ENCODE measurements at regions not wholly inside any gene's neighbourhood (a gene's known extent, or its start where the extent isn't known, plus 50 kb on each side); places are given as distances from the start of the nearest gene placed in this dataset.

DNA sequence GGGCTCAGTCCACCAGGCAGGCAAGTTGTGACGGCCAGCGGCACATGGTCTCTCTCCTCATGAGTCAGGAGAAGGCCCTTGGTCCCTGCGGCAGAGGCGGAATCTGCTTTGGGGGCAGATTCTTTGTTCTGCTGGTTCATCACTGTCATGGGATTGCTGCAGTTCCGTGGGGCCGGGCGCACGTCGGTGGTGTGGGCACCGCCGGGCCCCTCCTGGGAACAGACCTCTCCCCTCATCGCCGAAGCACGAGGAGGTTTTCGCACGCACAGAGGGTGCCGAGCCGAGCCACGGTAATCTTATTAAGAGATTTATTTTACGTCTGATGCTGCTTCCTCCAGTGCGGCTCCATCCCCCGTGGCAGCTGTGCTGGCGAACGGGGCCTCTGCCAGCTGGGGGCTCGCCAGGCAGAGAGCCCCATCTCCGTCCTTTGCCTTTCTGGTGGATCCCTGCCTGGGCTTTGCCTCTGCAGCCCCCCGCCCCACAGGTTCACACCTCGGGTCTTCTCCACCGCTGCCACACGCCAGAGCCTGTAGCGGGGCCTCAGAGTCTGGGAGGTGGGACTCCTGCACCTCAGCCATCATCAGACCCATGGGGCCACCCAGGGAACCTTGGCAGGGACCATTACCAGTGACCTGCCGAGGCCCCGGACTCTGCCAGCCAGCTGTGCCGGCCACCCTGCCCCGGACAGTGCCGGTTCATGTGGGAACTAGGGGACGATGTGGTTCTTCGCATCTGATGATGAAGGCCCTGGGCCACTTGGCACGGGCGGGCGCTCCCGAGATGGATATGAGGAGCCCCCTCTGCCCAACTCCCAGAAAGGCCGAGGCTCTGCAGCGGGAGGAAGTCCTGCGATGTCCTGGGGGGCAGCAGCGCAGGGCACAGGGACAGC is 86.7 kb upstream of the NKX1-1 start:
- no peak overlapping the region for H3K4me3 ChIP-seq (ENCODE audit: low read depth, low read length)
- in situ Hi-C loops (cut with HindIII; ENCODE audit: low sequenced_read_pairs): no loop called here
- TF ChIP-seq, protein P1, sequence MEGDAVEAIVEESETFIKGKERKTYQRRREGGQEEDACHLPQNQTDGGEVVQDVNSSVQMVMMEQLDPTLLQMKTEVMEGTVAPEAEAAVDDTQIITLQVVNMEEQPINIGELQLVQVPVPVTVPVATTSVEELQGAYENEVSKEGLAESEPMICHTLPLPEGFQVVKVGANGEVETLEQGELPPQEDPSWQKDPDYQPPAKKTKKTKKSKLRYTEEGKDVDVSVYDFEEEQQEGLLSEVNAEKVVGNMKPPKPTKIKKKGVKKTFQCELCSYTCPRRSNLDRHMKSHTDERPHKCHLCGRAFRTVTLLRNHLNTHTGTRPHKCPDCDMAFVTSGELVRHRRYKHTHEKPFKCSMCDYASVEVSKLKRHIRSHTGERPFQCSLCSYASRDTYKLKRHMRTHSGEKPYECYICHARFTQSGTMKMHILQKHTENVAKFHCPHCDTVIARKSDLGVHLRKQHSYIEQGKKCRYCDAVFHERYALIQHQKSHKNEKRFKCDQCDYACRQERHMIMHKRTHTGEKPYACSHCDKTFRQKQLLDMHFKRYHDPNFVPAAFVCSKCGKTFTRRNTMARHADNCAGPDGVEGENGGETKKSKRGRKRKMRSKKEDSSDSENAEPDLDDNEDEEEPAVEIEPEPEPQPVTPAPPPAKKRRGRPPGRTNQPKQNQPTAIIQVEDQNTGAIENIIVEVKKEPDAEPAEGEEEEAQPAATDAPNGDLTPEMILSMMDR (IDR thresholded peaks at IDR 0.05; ENCODE audit: low read depth, low read length): no peak
- DNase-seq (ENCODE audit: low read depth, low spot score): no peak

DNA sequence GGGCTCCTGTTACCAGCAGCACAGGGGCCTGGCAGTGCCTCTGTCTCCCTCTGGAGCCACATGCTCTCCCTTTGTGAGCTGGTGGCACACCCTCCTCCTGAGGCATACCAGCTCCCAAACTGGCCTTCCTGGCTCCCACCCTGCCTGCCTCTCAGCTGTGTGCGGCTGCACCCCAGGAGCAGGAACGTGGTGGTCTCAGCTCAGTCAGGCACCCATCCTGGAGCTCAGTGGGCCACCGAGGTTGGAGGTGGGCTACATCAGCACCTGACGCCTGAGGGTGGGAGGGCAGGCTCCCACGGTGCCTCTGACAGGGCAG is 85.9 kb upstream of the NKX1-1 start:
- H3K4me3 ChIP-seq (ENCODE audit: low read depth, low read length): no peak overlapping the region
- no peak for DNase-seq (ENCODE audit: low read depth, low spot score)
- TF ChIP-seq, protein P1 (IDR thresholded peaks at IDR 0.05; ENCODE audit: low read depth, low read length): no peak
- in situ Hi-C loops (cut with HindIII; ENCODE audit: low sequenced_read_pairs): no loop called here

DNA sequence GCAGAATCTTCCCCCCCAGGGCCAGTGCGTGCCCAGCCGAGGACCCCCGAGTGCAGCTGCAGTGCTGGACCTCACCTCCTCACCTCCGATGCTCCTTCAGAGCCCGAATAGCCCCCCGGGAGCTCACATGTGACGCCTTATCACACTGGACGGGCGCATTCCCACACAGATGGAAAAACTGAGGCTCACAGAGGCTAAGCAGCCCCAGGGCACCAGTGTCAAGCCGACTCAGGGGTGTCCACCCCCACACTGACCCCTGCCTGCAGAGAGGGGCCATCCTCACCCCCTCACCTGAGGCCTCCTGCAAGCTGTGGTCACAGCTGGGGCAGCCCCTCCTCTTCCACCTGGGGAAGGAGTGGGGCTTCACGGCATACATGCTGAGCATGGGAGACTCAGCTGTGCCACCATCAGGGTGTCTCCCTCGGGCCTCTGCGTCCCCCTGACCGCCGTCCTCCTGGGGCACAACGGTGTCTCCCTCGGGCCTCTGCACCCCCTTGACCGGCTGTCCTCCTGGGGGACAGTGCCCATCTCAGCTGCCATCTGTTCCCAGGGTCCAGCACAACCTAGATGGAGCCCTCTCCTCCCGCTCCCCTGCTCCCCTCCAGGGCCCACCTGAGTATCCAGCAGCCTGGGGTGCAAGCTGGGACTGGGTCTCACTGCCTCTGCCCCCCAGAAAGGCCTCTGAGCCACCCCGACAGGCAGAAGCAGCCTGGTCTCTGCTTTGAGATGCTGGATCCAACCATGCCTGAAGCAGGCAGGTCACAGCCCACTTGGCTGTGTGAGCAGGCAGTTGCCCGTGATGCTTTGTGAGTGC is 85.3 kb upstream of the NKX1-1 start:
- in situ Hi-C loops (cut with HindIII; ENCODE audit: low sequenced_read_pairs): no loop called here
- TF ChIP-seq, protein P1 (IDR thresholded peaks at IDR 0.05; ENCODE audit: low read depth, low read length): no peak
- no peak overlapping the region for H3K4me3 ChIP-seq (ENCODE audit: low read depth, low read length)

DNA sequence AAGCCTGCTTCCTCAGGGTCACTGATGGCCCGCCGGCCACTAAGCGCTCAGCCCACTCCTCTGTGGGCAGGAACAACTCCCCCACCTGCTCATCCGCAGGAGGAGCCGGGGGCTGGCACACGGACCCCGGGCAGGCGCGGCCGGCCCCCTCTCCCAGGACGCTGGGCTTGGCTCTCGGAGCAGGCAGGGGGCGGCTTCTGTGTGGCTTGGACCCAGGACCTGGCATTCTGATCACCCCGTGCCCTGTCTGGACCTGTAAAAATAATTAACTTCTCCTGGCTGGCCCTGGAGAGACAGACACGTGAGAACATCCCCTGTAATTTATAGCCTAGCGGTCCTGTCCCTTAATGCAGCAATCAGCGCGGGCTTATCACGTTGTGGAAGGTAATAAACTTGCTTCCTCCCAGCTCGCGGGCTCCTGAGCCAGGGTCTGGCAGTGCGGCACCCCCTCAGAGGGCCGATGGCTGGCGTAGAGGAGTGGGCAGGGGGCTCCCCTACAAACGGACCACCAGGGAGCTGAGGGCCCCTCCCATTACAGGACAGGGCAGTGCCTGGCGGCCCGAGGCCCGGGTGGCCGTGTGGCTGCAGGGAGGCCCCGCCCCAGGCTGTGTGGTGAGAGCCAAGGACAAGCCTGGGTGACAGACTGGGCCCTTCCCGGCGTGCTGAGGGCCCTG is 84.5 kb upstream of the NKX1-1 start:
- in situ Hi-C loops (cut with HindIII; ENCODE audit: low sequenced_read_pairs): no loop called here
- DNase-seq (ENCODE audit: low read depth, low spot score): no peak
- no peak overlapping the region for H3K4me3 ChIP-seq (ENCODE audit: low read depth, low read length)
- TF ChIP-seq, protein P1 (IDR thresholded peaks at IDR 0.05; ENCODE audit: low read depth, low read length): no peak

More for the DNA sequence above, 85.3 kb upstream of the NKX1-1 start:
- no peak for DNase-seq (ENCODE audit: low read depth, low spot score)

DNA sequence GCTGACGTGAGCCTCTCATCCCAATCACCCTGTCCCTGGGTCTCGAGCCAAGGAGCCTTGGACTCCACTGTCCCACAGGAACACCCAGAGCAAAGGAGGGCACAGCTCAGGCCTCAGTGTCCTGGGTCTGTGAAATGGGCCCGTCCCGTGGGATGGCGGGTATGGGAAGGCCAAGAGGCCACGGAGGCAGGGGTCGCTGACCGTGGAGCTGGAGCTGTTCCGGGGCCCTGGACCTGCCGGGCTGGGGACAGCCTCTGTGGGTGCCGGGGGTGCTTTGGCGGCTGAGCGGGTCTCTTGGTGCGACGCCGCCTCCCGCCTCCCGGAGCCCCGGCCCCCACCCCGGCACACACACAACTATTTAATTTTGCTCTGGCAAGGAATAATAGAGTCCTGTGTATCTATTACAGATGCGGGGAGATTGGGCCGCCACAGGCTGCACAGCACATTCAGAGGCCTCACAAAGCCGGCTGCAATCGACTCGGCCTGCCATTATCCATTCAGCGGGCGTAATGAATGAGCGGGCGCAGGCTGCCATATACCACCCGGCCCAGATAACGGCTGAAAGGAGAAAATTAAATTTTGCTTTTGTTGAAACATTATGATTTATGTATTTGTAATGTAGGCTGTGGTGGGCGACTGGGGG is 83.9 kb upstream of the NKX1-1 start:
- TF ChIP-seq, protein P1 (IDR thresholded peaks at IDR 0.05; ENCODE audit: low read depth, low read length): no peak
- in situ Hi-C loops (cut with HindIII; ENCODE audit: low sequenced_read_pairs): no loop called here
- H3K4me3 ChIP-seq (ENCODE audit: low read depth, low read length): no peak overlapping the region
- no peak for DNase-seq (ENCODE audit: low read depth, low spot score)

DNA sequence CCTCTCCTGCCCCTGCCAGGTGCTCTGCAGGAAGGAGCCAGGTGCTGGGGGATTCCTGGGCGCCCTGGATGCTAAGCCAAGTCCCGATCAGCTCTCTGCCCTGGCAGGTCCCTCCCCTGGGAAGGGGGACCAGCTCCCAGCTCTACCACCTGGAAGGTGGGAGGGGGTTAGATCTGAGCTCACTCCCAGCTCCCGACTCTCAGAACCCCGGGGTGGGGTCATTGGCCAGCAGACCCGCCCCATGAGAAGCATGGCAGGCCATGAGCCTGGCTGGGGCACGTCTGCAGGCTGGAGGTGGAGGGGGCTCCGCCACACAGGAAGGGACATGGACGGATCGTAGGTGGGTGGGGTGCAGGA is 83.4 kb upstream of the NKX1-1 start:
- in situ Hi-C loops (cut with HindIII; ENCODE audit: low sequenced_read_pairs): no loop called here
- TF ChIP-seq, protein P1 (IDR thresholded peaks at IDR 0.05; ENCODE audit: low read depth, low read length): no peak
- no peak for DNase-seq (ENCODE audit: low read depth, low spot score)

More for the DNA sequence above, 83.4 kb upstream of the NKX1-1 start:
- H3K4me3 ChIP-seq (ENCODE audit: low read depth, low read length): no peak overlapping the region

All from astrocyte of the spinal cord (primary cell).